ENCODE measurements at regions not wholly inside any gene's neighbourhood (a gene's known extent, or its start where the extent isn't known, plus 50 kb on each side); places are given as distances from the start of the nearest gene placed in this dataset.

- TF ChIP-seq CTCF (IDR thresholded peaks at IDR 0.05) (no peak), EZH2 (IDR thresholded peaks at IDR 0.05; ENCODE audit: borderline replicate concordance, insufficient read depth, low read depth, low read length, poor library complexity, severe bottlenecking) (no peak)
These were observed 146.9 kb upstream of the ZMIZ1 start for GRCh38 chr10:78921895-78922294.
